SJCRH30 (cell line): ENCODE measurements at regions not wholly inside any gene's neighbourhood (a gene's known extent, or its start where the extent isn't known, plus 50 kb on each side); places are given as distances from the start of the nearest gene placed in this dataset.
"Not testable (repeated sequence)": the region's sequence is repeated elsewhere in the genome, so short reads cannot be mapped to it uniquely, and the experiment has no call there.

Experiments
- DNase-seq, 2 experiments: peaks; one replicate each; pipeline ENCODE4 v3.0.0-alpha.2; 2015 to 2020
- H3K27ac ChIP-seq: fragments of 250-450 bp; sonication (Bioruptor Pico); 2 replicates; pipeline ENCODE4 v1.5.1; 2020; ENCODE audit warnings: mild to moderate bottlenecking, moderate library complexity
- H3K27me3 ChIP-seq: fragments of 250-450 bp; sonication (Bioruptor Pico); 2 replicates; pipeline ENCODE4 v1.5.1; 2020; ENCODE audit warnings: mild to moderate bottlenecking, moderate library complexity
- H3K36me3 ChIP-seq: fragments of 250-450 bp; sonication (Bioruptor Pico); 2 replicates; pipeline ENCODE4 v1.5.1; 2020; ENCODE audit warnings: mild to moderate bottlenecking, moderate library complexity
- H3K4me1 ChIP-seq: fragments of 250-450 bp; sonication (Bioruptor Pico); 2 replicates; pipeline ENCODE4 v1.5.1; 2020; ENCODE audit warnings: mild to moderate bottlenecking, moderate library complexity
- H3K4me3 ChIP-seq: fragments of 250-450 bp; sonication (Bioruptor Pico); 2 replicates; pipeline ENCODE4 v1.5.1; 2020; ENCODE audit warnings: mild to moderate bottlenecking, moderate library complexity
- H3K9me3 ChIP-seq: fragments of 250-450 bp; sonication (Bioruptor Pico); replicated peaks from 2 replicates; pipeline ENCODE4 v1.5.1; 2020; ENCODE audit warnings: mild to moderate bottlenecking, moderate library complexity

GRCh38 chr2:184031402-184032147, 566.8 kb upstream of the ZNF804A start:
- Histone ChIP-seq H3K9me3 (no peaks in the 10 kb centered on the region; the same call in 1 of the 2 replicates), H3K36me3 (0 out of 2 replicates have a peak, but pooled peaks cover 7% of the 10 kb centered on the region), H3K4me3 (no peak overlapping the region), H3K27ac (peak overlapping the region; percentile 28), H3K27me3 (no peaks in the 10 kb centered on the region), H3K4me1 (no peaks in the 10 kb centered on the region)
- peak in 1 of 2 experiments; percentile 19 for DNase-seq

DNA sequence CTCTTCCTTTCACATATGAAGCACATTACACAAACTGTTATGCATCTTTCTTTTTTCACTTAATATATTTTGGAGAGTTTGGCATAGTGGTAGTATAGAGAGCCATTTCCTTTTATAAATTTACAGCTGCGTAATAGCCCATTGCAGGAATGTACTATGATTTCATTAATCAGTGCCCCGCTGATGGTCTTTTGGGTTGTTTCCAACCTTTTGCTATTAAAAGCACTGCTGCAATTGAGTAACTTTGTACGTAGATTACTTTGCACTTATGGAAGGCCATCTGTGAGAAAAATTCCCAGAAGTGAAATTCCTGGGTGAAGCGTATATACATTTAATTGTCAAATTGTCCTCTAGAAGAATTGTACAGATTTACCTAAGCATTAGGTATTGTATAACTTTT, 565.3 kb upstream of the ZNF804A start:
- Histone ChIP-seq H3K27me3 (no peaks in the 10 kb centered on the region), H3K4me1 (no peaks in the 10 kb centered on the region), H3K4me3 (no peak overlapping the region), H3K27ac (no peak overlapping the region), H3K36me3 (0 out of 2 replicates have a peak, but pooled peaks cover 7% of the 10 kb centered on the region), H3K9me3 (no peaks in the 10 kb centered on the region)
- no peak for DNase-seq

DNA sequence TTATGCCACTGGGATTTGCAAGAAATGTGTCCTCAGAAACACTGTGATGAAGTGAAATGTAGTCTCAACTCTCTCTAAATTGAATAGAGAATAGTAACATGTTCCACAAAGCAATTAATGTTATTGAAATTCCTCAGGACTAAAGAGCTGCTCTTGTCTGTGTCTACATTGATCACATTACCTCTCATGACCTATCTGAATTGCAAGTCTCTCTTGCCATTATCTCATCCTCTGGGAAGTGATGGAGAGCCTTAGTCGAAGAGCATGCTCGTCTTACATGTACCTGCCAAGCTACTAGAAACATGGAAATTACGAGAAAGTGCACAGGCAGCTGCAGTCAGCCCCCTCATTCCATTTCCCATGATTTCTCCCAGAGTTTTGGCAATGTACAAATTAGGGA, 561.1 kb upstream of the ZNF804A start:
- no peak for DNase-seq
- Histone ChIP-seq H3K9me3 (no peaks in the 10 kb centered on the region), H3K27me3 (no peaks in the 10 kb centered on the region), H3K27ac (no peak overlapping the region), H3K4me1 (no peaks in the 10 kb centered on the region), H3K36me3 (0 out of 2 replicates have a peak, but pooled peaks cover 7% of the 10 kb centered on the region), H3K4me3 (no peak overlapping the region)

GRCh38 chr2:184039493-184039892, 558.8 kb upstream of the ZNF804A start:
- H3K4me1 ChIP-seq, result no peaks in the 10 kb centered on the region
- peaks cover 9% of the 10 kb centered on the region; the same call in 1 of the 2 replicates for H3K36me3 ChIP-seq
- H3K9me3 ChIP-seq, result no peaks in the 10 kb centered on the region
- H3K4me3 ChIP-seq, result no peak overlapping the region
- H3K27me3 ChIP-seq, result no peaks in the 10 kb centered on the region
- DNase-seq, result no peak
- H3K27ac ChIP-seq, result no peak overlapping the region

DNA sequence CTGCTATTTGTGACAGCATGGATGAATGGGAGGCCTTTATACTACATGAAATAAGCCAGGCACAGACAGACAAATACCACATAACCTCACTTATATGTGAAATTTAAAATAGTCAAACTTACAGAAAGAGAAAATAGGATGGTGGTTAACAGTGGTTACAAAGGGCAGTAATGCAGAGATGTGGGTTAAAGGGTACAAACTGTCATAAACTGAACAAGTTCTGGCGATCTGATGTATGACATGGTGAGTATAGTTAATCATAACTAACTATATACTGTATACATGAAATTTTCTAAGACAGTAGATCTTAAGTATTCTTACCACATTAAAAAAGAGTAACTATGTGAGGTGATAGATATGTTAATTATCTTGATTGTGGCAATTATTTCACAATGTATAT, 558.1 kb upstream of the ZNF804A start:
- H3K4me3 ChIP-seq, result no peak overlapping the region
- no peaks in the 10 kb centered on the region for H3K9me3 ChIP-seq
- H3K27me3 ChIP-seq, result no peaks in the 10 kb centered on the region
- H3K36me3 ChIP-seq, result peaks cover 9% of the 10 kb centered on the region; the same call in 1 of the 2 replicates
- DNase-seq, result no peak
- H3K27ac ChIP-seq, result no peak overlapping the region
- no peaks in the 10 kb centered on the region for H3K4me1 ChIP-seq

GRCh38 chr2:184041077-184041476, 557.3 kb upstream of the ZNF804A start:
- Histone ChIP-seq H3K4me3 (no peak overlapping the region), H3K27ac (no peak overlapping the region), H3K4me1 (no peaks in the 10 kb centered on the region), H3K27me3 (no peaks in the 10 kb centered on the region), H3K36me3 (peaks cover 6% of the 10 kb centered on the region; the same call in 1 of the 2 replicates), H3K9me3 (no peaks in the 10 kb centered on the region)
- no peak for DNase-seq

- Histone ChIP-seq H3K36me3 (peaks cover 4% of the 10 kb centered on the region; the same call in 1 of the 2 replicates), H3K9me3 (no peaks in the 10 kb centered on the region), H3K27ac (no peak overlapping the region), H3K4me3 (no peak overlapping the region), H3K27me3 (no peaks in the 10 kb centered on the region), H3K4me1 (no peaks in the 10 kb centered on the region)
- no peak for DNase-seq
Measured at GRCh38 chr2:184041777-184042176, 556.6 kb upstream of the ZNF804A start.

DNA sequence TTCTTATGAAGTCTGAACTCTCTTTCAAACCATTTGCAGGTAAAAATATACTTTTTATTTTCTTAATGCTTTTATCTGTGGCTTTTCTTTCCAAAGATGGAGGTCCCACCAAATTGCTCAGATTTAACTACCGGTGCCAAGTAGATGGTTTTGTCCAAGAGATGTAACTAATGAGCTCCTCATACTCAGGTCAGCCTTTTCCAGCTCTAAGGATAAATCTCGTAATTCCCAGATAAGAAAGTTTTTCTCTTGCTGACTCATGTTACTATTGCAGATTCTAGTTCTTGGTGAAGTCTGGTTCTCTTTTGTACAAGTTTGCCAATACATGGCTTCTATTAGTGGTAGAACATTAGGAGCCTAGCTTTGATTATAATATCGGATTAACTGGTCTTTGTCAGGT, 550.8 kb upstream of the ZNF804A start:
- no peak for DNase-seq
- Histone ChIP-seq H3K27me3 (no peaks in the 10 kb centered on the region), H3K4me3 (no peak overlapping the region), H3K9me3 (no peaks in the 10 kb centered on the region), H3K27ac (no peak overlapping the region), H3K36me3 (peaks cover 12% of the 10 kb centered on the region), H3K4me1 (no peaks in the 10 kb centered on the region)

GRCh38 chr2:184049566-184049965, 548.8 kb upstream of the ZNF804A start:
- Histone ChIP-seq H3K9me3 (0 out of 2 replicates have a peak, but pooled peaks cover 2% of the 10 kb centered on the region), H3K27me3 (no peaks in the 10 kb centered on the region), H3K4me1 (no peaks in the 10 kb centered on the region), H3K4me3 (no peak overlapping the region), H3K36me3 (peaks cover 10% of the 10 kb centered on the region; the same call in 1 of the 2 replicates), H3K27ac (no peak overlapping the region)
- no peak for DNase-seq

GRCh38 chr2:184053326-184053725, 545.0 kb upstream of the ZNF804A start:
- Histone ChIP-seq H3K4me3 (no peak overlapping the region), H3K36me3 (peaks cover 10% of the 10 kb centered on the region; the same call in 1 of the 2 replicates), H3K9me3 (0 out of 2 replicates have a peak, but pooled peaks cover 2% of the 10 kb centered on the region), H3K27me3 (no peaks in the 10 kb centered on the region), H3K4me1 (no peaks in the 10 kb centered on the region), H3K27ac (no peak overlapping the region)
- no peak for DNase-seq

GRCh38 chr2:184054419-184054818, 543.9 kb upstream of the ZNF804A start:
- H3K36me3 ChIP-seq, H3K27ac ChIP-seq, H3K4me1 ChIP-seq, DNase-seq, H3K4me3 ChIP-seq, H3K9me3 ChIP-seq, H3K27me3 ChIP-seq: not testable (repeated sequence)

GRCh38 chr2:184057910-184058309, 540.4 kb upstream of the ZNF804A start:
- Histone ChIP-seq H3K4me1 (no peaks in the 10 kb centered on the region), H3K27ac (no peak overlapping the region), H3K27me3 (no peaks in the 10 kb centered on the region), H3K36me3 (0 out of 2 replicates have a peak, but pooled peaks cover 4% of the 10 kb centered on the region), H3K9me3 (peaks cover 2% of the 10 kb centered on the region; the same call in 1 of the 2 replicates), H3K4me3 (no peak overlapping the region)
- no peak for DNase-seq

GRCh38 chr2:184060268-184060667, 538.1 kb upstream of the ZNF804A start:
- not testable (repeated sequence) for H3K9me3 ChIP-seq, H3K27me3 ChIP-seq, H3K36me3 ChIP-seq, H3K27ac ChIP-seq, DNase-seq, H3K4me1 ChIP-seq, H3K4me3 ChIP-seq

GRCh38 chr2:184067502-184067901, 530.8 kb upstream of the ZNF804A start:
- Histone ChIP-seq H3K27ac (no peak overlapping the region), H3K4me3 (no peak overlapping the region), H3K27me3 (no peaks in the 10 kb centered on the region), H3K4me1 (no peaks in the 10 kb centered on the region), H3K9me3 (no peaks in the 10 kb centered on the region), H3K36me3 (no peaks in the 10 kb centered on the region)
- DNase-seq, result no peak

GRCh38 chr2:184072470-184072869, 525.9 kb upstream of the ZNF804A start:
- Histone ChIP-seq H3K27ac (no peak overlapping the region), H3K27me3 (no peaks in the 10 kb centered on the region), H3K36me3 (no peaks in the 10 kb centered on the region), H3K4me1 (no peaks in the 10 kb centered on the region), H3K4me3 (no peak overlapping the region), H3K9me3 (no peaks in the 10 kb centered on the region)
- DNase-seq, result no peak

- H3K36me3 ChIP-seq, result no peaks in the 10 kb centered on the region; the same call in 1 of the 2 replicates
- H3K27me3 ChIP-seq, result no peaks in the 10 kb centered on the region
- no peak overlapping the region for H3K27ac ChIP-seq
- H3K4me1 ChIP-seq, result no peaks in the 10 kb centered on the region
- H3K4me3 ChIP-seq, result no peak overlapping the region
- no peaks in the 10 kb centered on the region for H3K9me3 ChIP-seq
- DNase-seq, result no peak
Measured at GRCh38 chr2:184078496-184078895, 519.8 kb upstream of the ZNF804A start.
